NCI-H2081 treated with DMSO at 0.1 percent for 48 hours (cell line): ENCODE measurements at regions not wholly inside any gene's neighbourhood (a gene's known extent, or its start where the extent isn't known, plus 50 kb on each side); places are given as distances from the start of the nearest gene placed in this dataset.

ENCODE experiments used
- DNase-seq: peaks from one replicate; lab custom pipeline; 2025; lab: John Stamatoyannopoulos, UW

GRCh38 chr14:71636076-71636475 is 296.2 kb upstream of the RGS6 start:
- DNase-seq: no peak

GRCh38 chr14:71636820-71637471 is 295.3 kb upstream of the RGS6 start:
- no peak for DNase-seq

DNA sequence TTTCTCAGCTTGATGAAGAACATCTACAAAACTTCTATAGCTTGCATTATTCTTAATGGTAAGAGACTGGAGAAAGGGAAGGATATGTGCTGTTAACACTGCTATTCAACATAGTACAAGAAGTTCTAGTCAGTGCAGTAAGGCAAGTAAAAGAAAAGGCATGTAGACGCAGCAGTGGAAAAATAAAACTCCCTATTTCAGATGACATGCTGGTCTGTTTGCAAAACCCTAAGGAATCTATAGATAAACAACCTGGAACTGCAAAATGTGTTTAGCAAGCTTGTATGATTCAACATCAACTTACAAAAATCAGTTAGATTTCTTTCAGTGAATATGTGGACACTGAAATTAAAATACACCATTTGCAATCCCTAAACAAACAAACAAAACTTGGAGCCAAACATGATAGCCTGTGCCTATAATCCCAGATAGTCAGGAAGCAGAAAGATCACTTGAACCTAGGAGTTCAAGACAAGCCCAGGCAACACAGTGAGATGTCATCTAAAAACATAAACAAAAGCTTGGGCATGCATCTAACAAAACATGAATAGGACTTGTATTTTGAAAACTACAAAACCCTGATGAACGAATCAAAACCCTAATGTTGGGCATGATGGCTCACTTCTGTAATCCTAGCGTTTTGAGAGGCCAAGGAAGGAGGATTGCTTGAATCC is 293.6 kb upstream of the RGS6 start:
- DNase-seq: no peak

DNA sequence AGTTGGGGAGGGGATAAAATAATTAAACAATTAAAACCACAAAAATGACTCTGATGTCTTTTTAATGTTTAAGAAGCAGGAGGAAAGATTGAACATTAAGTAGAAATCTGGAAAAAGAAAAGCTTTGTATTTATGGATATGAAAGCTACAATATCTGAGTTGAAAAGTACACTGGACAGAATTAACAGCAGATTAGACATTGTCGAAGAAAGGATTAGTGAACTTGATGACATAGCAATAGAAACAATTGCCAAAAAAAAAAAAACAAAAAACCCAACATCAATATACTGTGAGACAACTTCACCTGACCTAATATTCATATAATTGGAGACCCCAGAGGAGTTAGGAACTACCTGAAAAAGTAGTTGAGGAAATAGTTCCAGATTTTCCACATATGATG is 289.5 kb upstream of the RGS6 start:
- DNase-seq: no peak

GRCh38 chr14:71645656-71646055 is 286.6 kb upstream of the RGS6 start:
- DNase-seq: no peak

GRCh38 chr14:71646518-71646917 is 285.7 kb upstream of the RGS6 start:
- DNase-seq: no peak

DNA sequence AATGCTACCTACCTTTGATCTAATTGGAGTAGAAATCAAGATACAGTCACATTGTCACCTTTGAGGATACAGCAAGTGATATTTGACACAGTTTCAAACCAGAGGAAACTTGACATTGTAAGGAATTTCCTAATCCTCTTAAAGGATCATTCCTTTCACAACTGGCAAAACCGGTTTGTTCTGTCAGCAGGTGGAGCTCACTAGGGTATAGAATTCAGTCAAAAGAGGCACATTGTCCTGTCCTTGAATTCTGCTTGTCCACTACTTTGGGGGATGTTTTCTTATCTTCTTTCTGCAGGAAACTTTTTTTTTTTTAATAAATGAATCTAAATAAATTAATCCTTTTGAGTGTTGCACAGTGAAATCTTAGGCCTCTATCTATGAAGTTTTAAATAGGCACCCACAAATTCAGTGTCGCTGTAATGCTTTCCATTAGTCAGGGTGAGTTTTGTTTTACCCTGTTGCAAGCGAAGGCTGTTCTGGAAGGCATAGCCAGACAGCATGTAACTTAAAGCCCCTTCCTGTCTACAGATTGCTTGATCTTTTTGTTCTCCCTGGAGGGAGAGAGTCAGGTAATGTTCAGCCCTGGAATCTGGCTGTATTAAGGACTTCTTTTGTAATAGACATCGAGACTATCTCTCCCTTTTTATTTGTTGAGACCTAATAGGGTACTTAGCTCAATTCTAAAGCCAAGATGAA is 285.0 kb upstream of the RGS6 start:
- no peak for DNase-seq

DNA sequence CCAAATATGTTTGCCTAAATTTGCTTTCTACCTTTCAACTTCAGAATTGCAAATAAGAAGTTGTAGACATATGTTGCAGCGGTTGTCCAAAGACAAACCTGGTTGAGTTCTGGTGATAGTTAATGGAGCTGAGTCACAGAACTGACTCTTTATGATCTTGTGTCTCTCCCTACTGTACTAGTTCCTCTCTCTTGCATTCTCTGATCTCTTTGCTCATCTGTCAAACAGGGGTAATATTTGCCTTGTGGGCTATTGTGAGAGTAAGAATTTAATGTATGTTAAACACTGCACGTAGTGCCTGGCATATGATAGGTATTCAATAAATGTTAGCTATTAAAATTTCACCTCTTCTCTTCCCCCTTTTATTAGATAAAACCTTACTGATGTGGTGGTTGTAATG is 283.5 kb upstream of the RGS6 start:
- DNase-seq: no peak

GRCh38 chr14:71650187-71650755 is 282.0 kb upstream of the RGS6 start:
- DNase-seq: no peak

DNA sequence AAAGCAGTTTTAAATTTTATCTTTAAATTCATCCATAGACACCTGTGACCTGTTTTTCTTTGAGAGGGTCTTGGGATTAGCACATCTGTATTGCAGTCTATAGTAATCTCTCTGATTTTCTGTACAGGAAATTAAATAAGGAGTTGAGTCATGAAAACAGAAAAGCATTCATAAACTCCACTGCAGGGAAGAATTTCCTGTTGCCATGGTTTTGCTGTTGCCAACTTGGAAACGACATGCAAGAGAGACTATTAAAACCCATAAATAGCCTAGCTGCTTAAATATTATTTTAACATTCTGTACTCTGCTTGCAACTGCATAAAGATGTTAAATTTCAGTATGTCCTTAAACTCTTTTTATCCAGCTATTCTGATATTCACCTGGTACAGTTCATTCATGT is 281.0 kb upstream of the RGS6 start:
- DNase-seq: no peak

GRCh38 chr14:71652368-71652767 is 279.9 kb upstream of the RGS6 start:
- DNase-seq: no peak

- DNase-seq: no peak
Measured at GRCh38 chr14:71654810-71655209, 277.4 kb upstream of the RGS6 start.

DNA sequence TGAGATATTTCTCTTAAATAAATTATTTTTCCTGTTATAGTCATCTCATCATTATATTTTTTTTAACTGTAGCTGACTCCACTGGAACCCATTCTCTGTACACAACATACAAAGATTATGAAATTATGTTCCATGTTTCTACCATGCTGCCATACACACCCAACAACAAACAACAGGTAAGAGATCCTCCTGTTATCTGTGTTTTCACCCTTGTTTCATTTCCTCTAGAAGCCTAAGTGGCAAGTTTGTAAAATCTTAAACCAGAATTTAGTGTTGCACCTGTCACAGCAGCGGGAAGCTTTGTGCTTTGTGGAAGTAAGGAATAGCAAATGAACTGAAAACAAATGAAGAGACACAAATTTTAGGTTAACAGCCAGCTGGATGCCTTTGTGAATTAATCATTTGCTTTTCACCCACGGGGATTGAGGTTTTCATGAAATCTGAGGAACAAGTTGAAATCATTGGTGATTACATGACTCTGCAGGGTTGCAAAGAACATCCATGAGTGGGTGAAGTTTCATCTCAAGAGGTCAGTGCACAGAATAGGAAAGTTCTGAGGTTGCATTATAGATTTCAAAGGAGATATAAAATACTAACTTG is 273.9 kb upstream of the RGS6 start:
- no peak for DNase-seq

DNA sequence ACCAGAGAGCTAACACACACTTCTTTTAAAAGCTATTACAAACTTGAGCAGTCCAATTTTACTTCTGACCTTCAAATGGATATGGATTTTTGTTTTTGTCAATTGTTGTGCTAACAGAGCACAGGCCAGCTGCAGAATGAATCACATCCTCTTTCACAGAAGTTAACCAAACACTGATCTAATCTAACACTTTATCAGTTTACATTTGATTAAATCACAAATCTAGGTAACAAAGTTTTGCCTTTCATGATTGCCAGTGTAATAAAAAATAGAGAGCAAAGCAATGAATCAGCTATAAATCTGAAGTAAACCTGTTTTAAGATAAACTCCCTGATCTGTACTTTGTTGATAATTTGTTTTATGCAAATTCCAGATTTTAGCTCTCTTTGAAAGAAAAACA is 273.1 kb upstream of the RGS6 start:
- no peak for DNase-seq

DNA sequence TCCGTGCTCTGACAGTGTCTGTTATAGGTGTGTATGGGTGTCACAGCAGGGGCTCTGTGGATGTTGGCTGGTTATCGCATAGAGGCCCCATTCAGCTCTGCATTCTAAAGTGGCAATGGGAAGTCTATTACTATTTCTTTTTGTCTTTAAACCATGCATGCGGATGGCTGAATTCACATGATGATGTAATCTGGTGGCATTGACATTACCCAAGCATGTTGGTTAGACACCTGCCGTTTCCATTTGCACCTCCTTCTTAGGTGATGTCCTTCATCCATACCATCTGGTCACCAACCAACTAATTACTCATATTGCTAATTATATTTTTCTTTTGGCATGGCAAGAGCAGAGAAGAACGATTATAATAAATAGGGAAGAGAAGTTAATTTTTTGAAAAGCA is 270.8 kb upstream of the RGS6 start:
- DNase-seq: no peak

DNA sequence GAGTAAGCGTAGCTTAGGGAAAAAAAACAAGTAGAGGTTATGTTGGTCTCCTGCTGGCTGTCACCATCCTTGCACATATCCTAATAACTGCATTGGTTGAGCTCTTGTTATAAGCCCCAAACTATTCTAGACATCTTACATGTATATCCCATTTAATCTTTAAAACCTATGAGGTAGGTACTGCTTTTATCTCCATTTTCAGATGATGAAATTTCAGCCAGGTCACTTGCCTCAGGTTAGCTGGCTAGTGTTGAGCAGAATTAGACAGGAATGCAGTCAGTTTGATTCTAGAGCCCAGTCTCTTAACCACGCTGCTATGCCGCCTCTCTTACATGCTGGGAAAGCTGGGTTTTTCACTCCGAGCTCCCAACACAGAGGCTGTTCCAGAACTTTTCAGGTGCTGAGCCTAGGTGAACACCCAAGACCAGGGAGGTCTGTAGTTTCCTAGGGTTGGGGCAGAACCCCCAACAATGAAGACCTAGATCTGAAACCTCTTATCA is 269.9 kb upstream of the RGS6 start:
- no peak for DNase-seq

DNA sequence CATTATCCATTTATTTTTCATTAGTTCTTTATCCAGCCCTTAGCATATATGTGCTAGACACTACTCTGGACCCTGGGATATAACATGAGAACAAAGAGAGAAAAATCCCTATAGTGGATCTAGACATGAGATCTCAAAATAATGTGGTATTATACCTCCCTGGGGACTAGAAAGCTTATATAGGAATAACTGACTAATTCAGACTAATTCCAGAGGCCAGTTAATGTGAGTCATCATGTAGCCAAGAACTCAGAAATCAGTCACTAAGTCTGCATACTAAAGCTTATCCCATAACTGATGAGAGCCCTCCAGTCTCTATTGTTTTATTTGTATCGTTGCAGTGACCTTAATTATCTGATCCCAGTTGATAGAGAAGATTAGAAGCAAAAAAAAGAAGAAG is 267.1 kb upstream of the RGS6 start:
- DNase-seq: no peak

DNA sequence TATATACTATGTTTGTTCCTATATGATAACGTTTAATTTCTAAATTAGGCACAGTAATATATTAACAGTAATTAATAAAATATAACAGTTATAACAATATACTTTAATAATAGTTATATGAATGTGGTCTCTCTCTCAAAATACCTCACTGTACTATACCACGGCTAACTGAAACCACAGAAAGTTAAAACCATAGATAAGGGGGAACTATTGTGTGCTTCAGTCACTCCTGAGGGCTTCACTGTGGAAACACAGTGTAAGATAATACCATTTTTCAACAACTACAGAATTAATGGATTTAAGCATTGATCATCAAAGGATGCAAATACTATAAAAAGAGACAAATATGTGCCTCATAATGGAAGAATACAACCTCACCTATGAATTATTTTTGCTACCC is 266.4 kb upstream of the RGS6 start:
- DNase-seq: no peak

GRCh38 chr14:71666571-71667145 is 265.6 kb upstream of the RGS6 start:
- DNase-seq: no peak

DNA sequence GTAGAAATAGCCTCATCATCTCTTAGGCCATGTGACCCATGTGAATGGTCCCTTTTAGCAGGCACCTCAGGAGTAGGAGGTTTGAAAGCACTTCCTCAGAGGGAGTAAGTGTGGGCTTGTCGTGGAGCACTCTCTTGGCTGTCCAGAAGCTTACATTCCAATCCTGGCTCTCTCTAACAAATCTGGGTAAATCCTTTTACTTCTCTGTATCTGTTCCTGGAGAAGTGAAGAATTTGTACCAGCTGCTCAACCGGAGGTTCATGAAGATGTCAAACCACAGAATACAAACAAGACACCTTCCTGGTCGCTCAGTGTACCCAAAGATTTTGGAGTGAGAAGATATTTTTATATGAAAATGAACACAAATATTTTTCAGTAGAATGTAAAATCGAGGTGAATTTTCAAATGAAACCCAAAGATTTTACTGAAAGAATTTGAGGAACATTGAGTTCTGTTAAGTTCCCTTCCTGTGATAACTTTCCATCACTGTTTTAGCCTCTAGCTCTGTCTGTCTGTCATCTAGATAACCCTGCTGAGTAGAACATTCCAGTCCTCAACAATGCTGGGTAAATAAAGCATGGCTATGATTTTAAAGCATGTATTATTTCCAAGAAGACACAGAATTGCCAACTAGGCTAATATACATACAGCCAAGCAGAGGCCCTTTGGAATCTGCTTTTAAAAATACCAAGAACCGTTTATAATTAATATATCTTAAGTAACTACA is 263.9 kb upstream of the RGS6 start:
- no peak for DNase-seq

DNA sequence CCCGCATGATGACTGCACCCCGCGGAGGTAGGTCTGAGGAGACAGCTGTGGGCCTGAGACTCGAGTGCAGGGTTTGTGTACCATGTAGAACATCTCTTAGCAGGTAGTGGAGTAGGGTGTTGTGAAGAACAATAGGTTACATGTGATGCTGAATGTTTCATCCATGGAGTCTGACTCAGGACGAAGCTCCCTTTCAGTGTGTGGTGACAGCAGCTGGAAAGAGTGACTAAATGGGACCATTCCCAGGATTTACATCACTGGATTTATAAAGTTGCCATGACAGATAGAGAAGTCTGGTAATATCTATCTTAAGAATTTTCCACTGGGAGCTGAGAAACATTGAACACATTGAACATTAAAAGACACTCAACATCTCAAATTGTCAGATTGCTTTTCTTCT is 259.6 kb upstream of the RGS6 start:
- DNase-seq: no peak
